COR-L47 (cell line): ENCODE measurements at regions not wholly inside any gene's neighbourhood (a gene's known extent, or its start where the extent isn't known, plus 50 kb on each side); places are given as distances from the start of the nearest gene placed in this dataset.

Source experiments
- DNase-seq: peaks from one replicate; lab custom pipeline; 2025; lab: John Stamatoyannopoulos, UW

DNA sequence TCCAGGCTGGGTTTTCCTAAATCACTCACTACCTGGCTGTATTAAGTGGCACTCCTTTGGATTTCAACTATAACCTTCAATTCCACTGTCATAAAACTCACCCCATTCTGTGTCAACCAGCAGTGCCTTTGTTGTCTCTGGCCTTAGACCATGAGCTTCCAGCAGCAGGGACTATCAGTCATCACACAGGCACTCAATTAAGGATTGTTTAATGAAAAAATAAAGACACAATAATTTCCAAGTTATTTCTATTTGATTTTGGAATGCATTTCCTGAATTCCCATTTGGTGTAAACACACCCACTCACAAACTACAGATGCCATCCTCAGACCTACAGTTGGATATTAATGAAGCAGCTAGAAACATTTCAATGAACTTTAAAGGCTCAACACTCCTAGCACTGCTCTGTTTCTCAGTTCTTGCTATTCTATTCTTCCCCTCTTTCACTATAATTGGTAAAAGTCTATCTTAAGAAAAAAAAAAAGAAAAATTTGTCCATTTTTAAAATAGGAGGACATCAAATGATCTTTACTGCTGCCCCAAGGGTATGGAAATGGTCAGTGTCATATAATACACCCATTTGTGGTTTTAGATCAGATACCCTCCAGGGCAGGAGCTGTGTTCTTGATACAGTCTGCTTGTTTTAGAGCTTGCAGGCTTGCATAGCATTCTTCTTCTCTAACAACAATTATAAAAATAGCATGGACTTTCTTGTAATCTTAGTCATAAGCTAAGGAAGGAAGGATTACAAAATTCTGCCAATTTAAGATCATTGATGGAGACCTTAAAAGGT lies 156.4 kb downstream of the PTGER3 start:
- DNase-seq: no peak

DNA sequence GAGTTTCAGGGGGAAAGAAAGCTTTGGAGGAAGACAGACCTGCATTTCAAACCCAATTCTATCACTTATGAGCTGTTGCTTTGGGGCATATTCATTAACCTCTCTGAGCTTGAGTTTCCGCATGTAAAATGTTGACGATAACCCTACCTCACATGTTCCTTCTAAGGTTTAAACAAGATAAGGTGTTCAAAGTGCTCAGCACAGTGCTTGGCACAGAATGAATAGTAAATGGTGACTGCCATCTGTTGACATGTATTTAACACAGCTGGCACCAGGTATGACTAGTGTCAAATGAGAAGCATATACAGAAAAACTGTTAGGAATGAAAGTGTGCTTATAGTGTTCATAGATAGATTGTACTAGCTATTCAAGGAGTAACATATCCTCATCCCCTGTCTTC lies 155.5 kb downstream of the PTGER3 start:
- no peak for DNase-seq

DNA sequence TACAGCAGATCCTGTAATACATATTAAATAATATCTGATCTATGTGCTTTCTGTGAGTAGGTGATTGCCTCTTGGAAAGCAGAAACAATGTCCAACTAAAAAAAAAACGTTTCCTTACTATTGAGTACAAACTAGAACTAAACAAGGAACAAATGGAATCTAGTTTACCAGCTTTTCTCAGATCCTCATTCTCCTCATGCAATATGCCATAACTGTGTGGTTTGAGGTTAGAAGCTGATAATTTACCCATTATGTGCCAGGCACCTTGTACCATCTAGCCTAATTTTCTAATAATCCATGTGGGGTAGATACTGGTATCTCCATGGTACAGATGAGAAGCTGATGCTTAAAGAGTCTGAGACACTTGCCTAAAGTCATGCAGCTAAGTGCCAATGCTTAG lies 154.7 kb downstream of the PTGER3 start:
- no peak for DNase-seq

DNA sequence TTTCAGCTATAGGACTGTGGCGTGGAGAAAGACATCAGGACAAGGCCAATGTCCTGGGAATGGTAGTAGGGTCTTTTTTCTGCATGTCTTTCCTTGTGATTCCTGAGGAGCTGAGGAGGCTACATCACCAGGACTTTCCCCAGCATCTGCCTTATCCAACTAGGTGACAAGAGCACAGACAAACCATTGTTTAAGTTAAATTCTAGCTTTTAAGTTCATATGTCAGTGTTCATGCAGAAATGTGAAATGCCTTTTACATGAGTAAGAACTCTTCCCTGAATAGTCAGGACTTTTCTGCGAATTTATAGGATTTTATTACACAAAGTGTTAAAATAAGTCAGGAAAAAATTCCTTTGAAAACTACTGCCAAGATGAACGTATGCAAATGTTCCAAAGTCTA lies 154.2 kb downstream of the PTGER3 start:
- DNase-seq: no peak

DNA sequence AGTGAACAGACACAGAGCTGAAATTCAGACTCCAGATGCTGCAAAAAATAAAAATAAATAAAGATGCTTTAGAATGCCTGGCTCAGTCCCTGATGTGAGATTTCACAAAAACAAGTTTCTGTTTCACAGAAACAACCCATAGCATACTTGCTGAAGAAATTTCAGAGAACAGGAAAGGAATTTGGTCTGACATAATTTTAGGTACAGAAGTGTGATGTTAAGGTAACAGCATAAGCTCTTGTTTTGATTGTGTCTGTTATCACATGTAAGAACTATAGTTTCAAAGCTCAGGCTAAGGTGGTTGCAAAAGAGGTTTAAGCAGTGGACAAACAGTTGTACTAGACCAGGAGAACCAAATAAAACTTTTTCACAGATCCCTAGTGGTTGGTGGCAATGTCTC lies 152.1 kb downstream of the PTGER3 start:
- DNase-seq: no peak

DNA sequence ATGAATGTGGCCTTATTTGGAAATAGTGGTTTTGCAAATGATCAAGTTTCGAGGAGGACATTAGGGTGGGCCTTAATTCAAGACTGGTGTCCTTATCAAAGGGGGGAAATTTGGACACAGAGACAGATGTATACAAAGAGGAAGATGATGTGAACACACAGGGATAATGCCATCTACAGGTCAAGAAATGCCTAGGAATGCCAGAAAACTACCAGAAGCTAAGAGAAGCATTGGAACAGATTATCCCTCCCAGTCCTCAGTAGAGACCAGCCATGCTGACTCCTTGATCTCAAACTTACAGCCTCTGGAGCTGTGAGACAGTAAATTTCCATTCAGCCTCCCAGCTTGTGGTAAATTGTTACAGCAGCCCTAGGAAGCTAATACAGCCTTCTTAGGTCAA lies 151.4 kb downstream of the PTGER3 start:
- peak; percentile 6 for DNase-seq

DNA sequence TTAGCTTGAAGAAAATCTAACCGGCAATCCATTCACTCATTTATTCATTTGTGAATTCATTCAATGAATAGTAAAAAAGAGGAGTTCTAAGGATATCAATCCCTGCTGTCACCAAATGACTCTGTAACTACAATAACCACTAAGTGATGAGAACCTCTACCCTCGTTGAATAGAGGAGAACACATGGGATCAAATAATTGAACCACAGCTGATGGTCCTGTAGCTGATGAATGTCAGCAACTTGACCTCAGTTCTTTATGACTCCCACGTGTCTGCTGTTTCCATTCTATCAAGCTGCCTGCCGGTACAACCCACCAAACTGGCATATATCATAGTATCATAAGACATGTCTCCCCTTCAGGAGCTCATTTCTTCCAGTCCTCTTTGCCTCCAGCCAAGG lies 150.3 kb downstream of the PTGER3 start:
- no peak for DNase-seq

DNA sequence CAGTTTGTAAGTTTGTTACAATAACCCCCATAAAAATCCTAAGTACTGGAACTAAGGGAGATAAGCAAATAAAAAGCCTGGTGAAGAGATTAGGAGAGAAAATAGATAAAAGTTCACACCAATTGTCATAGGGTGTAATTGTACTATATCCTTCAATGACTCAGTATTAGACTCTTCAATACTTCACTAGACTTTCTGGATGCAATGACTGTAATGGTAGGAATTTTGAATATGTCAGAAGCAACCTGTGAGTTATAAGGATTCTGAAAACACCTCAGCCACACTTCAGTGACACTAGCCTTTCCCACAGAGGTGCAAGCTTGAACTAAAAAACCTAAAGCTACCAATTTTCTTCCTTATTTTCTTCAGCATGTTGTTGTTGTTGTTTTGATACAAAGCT lies 147.9 kb downstream of the PTGER3 start:
- DNase-seq: no peak

DNA sequence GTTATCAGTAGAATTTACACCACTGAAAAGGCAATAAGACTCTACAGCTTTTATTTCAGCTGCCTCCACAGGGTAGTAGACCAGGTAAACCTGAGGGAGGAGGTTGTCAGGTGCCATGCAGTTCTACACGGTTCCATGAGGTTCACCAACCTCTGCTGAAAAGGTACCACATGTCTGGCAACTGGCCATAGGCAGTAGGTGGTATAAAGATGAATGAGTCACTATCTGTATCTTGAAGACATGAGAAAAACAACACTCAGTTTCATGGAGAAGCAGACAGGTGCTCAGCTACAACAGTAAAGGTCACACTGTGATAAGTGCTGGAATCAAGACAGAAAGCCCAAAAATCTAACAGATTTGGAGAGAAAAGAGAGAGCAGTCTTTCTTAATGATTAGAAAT lies 145.4 kb downstream of the PTGER3 start:
- no peak for DNase-seq

DNA sequence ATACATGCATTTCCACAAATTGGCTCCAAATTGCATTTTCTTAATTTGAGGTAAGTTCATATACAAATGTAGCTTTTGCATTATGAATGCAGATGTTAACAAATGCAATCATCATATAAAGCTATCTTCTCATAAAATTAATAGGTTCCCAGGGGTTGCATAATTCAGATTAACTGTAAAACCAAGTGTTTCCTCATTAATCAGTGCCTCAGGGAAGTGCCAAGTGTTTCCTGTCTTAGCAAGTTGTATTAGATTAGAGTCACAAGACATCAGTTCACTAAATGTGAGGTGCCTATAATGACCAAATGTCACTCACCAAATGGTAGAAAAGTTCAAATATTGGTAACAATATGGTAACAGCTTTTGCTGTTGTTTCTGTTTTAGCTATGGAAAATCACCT lies 140.8 kb downstream of the PTGER3 start:
- no peak for DNase-seq

DNA sequence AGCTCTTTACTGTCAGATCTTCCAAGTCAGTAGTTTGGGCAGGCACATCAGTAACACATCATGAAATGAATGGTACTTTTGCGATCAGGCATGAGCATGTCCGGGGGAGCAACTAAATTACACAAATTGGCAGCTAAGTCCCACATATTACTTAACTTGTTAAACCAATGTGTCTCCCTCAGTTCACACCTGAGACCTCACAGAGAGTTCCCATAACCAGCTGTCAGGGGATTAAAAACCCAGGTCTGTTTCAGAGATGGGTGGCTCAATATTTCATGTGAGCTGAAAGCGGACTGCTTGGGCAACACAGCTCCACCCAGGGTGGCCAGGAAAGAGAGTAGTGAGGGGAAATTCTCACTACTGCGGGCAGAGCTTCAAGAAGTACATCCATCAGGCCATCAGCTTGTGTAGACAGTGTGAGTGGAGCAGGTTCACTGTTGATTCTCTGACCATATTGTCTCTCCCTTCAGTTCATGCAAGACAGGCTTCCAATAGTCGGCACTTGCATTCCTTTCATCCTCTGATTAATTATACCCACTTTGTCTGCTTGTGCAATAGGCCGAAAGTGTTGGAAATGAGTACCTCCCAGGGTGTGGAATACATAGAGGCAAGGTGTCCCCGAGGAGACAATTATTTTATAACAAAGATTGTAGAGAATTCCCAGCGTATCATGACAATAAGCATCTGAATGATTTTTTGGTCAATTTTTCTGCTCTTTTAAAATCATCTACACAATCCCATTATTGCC lies 139.9 kb downstream of the PTGER3 start:
- DNase-seq: no peak

DNA sequence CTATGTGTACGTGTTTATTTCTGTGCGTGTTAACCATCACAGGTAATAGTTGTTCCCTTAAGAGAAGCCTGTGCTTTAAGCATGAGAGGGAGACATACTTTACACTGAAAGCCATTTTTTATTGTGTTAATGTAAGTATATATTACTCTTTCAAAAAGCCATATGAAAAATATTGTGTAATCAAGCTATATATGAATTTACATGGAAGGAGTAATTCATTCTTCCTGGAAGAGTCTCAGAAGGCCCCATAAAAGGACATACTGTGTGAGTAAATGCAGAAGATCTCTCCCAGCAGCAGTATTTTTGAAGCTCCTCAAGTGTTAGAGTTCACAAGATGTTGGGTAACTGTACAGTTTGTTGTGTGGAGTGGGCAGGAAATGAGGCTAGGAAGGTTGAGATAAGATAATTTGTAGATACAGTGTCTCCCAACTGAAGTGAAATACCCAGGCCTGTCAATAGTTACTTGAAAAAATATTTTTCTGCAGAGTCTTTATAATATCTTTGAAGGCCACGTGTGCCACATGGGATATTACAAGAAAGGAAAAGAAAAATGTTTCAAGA lies 138.3 kb downstream of the PTGER3 start:
- DNase-seq: no peak

DNA sequence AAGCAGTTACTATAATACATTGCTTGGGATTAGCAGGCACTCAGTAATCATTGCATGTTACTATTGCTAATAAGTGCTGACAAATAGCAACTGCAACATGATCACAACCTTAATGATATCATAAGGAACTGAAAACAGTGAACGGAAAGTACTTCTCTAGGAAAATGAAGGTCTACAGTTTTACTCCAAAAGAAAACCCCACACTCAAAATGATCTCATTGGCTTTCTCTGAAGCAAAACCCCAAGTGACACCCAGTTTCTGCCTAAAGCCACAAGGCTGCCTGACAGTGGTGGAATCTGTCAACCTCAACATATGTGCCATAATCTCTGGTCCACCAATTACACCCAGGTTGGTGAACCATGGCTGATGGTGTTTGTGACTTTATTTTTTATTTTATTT lies 137.6 kb downstream of the PTGER3 start:
- DNase-seq: no peak

DNA sequence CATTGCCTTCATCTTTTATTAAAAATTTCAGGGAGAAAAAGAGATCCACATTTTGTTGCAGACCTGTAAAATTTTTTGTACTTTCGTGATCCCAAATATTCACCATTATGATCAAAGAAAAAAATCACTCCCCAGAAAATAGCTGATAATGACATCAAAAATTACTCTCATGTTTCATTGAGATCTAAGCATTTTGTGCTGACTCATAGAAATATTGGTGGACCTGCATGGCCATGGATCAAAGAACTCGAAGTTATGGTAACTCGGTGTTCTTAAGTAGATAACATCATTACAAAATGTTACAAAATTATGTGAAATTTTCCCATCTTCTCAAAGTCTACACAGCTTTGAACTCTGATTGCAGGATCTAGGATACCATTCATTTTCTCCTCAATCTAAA lies 135.8 kb downstream of the PTGER3 start:
- no peak for DNase-seq

DNA sequence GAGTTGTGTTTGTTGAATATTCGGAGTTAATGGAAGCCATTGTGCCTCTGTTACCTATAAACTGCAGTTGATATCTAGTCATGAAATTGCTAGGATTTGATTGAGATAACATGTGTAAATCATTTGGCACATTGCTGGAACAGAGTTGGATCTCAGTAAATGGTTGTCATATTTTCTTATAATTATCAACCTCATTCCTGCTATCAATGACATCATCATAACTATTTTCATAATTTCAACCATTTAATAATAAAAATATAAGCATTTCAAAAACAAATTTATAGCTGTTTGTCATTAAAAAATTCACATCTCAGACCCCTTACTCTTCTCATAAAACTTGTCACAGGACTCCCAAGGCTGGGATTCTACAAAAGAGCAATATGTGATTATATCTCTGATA lies 133.4 kb downstream of the PTGER3 start:
- DNase-seq: no peak

DNA sequence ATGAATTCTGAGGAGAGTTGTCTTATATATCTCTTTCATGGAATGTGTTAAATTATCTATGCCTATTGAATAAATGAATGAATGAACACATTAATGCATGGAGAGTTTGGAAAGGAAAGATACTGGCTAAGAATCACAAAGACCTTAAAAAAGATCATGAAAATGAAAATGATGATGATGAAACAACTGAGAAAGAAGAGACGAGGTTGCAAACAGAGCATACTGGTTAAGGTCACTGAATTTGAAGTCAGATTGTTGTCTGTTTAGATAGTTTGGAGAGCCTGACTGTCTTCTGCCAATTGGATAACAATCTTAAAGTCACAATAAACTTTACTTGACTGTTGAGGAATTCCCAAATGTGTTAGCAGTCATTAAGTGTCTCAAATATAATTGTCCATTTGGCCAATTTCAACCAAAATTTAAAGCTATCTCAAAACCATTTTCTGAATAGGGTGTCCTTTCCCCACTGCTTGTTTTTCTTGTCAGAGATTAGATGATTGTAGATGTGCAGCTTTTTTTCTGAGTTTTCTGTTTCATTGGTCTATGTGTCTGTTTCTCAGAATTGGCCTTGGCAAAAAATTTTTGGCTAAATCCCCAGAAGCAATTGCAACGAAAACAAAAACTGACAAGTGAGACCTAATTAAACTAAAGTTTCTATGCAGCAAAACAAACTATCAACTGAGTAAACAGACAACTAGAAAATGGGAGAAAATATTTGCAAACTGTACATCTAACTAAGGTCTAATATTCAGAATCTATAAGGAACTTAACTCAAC lies 132.2 kb downstream of the PTGER3 start:
- DNase-seq: no peak

DNA sequence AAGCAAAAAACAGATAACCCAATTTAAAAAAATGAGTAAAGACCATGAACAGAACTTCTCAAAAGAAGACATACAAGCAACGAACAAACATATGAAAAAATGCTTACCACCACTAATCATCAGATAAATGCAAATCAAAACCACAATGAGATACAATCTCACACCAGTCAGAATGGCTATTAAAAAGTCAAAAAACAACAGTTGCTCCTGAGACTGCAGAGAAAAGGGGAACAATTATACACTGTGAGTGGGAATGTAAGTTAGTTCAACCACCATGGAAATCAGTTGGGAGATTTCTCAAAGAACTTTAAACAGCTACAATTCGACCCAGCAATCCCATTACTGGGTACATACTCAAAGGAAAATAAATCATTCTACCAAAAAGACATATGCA lies 131.6 kb downstream of the PTGER3 start:
- DNase-seq: no peak

DNA sequence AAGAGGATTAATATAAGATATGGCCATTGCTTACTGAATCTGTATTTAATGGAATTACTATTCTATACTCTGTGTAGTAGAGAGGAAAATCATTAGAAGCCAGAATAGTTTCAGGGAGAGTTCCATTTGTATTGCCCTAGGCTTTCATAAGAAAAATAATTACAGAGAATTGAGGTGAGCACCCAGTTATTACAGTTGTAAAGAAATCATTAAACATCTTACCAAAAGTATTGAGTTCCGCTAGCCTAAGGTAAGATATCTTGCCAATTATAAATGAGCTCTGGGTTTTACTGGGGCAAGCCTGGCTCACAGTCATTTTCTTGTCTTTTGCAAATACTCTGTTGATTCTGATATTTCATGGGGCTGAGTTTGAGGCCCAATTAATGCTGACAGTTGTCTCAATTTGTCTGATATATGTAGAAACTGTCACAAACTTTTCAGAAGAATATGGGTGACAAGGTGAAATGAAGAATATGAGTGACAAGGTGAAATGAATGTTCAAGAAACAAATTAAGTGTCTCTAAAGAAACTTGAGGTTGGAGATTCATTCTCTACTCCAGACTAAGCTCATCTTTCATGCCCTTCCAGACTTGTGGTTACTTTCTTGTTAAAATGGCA lies 127.8 kb downstream of the PTGER3 start:
- DNase-seq: no peak
